ENCODE measurements at regions not wholly inside any gene's neighbourhood (a gene's known extent, or its start where the extent isn't known, plus 50 kb on each side); places are given as distances from the start of the nearest gene placed in this dataset.

DNA sequence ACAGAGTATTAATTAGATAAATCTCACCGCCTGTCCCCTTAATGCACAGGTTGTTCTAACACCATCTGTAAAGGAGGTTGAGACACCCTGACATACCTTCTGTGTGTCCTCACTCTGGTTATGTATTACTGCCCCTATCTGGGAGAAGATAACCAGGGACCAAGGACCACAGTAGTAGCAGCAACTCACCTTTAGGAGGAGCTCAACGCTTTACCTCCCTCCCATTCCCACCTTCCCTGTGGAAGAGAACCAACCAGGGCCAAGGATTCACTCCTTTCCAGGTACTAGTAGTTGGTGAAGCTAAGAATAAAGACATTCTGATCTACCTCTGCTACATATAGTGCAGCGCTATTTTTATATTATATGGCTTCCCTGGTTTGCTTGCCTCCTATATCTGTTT, 232.6 kb downstream of the MEX3B start:
- TF ChIP-seq, protein P1, sequence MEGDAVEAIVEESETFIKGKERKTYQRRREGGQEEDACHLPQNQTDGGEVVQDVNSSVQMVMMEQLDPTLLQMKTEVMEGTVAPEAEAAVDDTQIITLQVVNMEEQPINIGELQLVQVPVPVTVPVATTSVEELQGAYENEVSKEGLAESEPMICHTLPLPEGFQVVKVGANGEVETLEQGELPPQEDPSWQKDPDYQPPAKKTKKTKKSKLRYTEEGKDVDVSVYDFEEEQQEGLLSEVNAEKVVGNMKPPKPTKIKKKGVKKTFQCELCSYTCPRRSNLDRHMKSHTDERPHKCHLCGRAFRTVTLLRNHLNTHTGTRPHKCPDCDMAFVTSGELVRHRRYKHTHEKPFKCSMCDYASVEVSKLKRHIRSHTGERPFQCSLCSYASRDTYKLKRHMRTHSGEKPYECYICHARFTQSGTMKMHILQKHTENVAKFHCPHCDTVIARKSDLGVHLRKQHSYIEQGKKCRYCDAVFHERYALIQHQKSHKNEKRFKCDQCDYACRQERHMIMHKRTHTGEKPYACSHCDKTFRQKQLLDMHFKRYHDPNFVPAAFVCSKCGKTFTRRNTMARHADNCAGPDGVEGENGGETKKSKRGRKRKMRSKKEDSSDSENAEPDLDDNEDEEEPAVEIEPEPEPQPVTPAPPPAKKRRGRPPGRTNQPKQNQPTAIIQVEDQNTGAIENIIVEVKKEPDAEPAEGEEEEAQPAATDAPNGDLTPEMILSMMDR (IDR thresholded peaks at IDR 0.05) = peak; percentile 54
- TF ChIP-seq EZH2 (IDR thresholded peaks at IDR 0.05) = no peak

Data from neural progenitor cell (in vitro differentiated cells).